K562 (cell line): ENCODE measurements at regions not wholly inside any gene's neighbourhood (a gene's known extent, or its start where the extent isn't known, plus 50 kb on each side); places are given as distances from the start of the nearest gene placed in this dataset.

ENCODE experiments used
- ATAC-seq: fragments of 200-7000 bp; cut with Tn5 transposase; 3 replicates; pipeline ENCODE4 v1.9.1; 2020; ENCODE audit warnings: moderate library complexity
- BruUV-seq: library from RNA; stranded (reverse); fragments of 400-500 nt; replicated peaks from 2 replicates; lab custom pipeline; 2021; lab: Mats Ljungman, UMichigan
- CTCF ChIA-PET: fragments of 300-600 bp; formaldehyde crosslinking; extraction: SDS; loops from one replicate; lab custom pipeline; 2021; ENCODE audit warnings: low intra/inter-chr PET ratio; lab: Yijun Ruan, JAX
- POLR2A ChIA-PET: fragments of 300-600, 350-650 bp; sonication (Branson Sonifier 250); formaldehyde crosslinking; extraction: SDS; loops from one replicate; lab custom pipeline; 2021; ENCODE audit warnings: antibody characterized with exemption, inconsistent platforms; lab: Yijun Ruan, JAX
- DNase-seq, 4 experiments: peaks; one replicate each; pipeline versions ENCODE4 v3.0.0 to v3.0.0-alpha.2; 2011 to 2018; ENCODE audit warnings: low spot score in 3 of 4, mixed read lengths in 3 of 4; ENCODE audit errors: extremely low read depth in 1 of 4
- FAIRE-seq: peaks from 2 replicates; lab custom pipeline; 2011; peaks lifted over from hg19 to GRCh38; lab: Jason Lieb, UNC
- H2AFZ ChIP-seq: 2 replicates; pipeline ENCODE4 v1.6.0; 2011; ENCODE audit warnings: low read depth, low read length, control low read depth, inconsistent platforms
- H3K27ac ChIP-seq: fragments of 200-600 bp; 3 replicates; pipeline ENCODE4 v1.8.0; 2011; ENCODE audit warnings: low read depth, mild to moderate bottlenecking, control low read depth, inconsistent platforms, low read length, moderate library complexity, mixed read lengths; ENCODE audit errors: extremely low read depth
- H3K27me3 ChIP-seq, 2 experiments: fragments of 300-600 bp in 1 of 2; 2 replicates in 1 of 2; 3 replicates in 1 of 2; pipeline versions ENCODE4 v1.6.0 to v1.8.0; 2011; ENCODE audit warnings: inconsistent platforms in 2 of 2, low read length in 2 of 2, mild to moderate bottlenecking in 1 of 2, mixed read lengths in 1 of 2, moderate library complexity in 1 of 2; ENCODE audit not compliant: control insufficient read depth in 2 of 2, insufficient read depth in 2 of 2
- H3K36me3 ChIP-seq: fragments of 300-600 bp; 3 replicates; pipeline ENCODE4 v1.8.0; 2011; ENCODE audit warnings: mild to moderate bottlenecking, low read length, inconsistent platforms; ENCODE audit not compliant: control insufficient read depth, insufficient read depth
- H3K4me1 ChIP-seq, 2 experiments: fragments of 200-600 bp in 1 of 2; replicated peaks in 1 of 2; 2 replicates in 1 of 2; 3 replicates in 1 of 2; pipeline versions ENCODE4 v1.5.1 to v1.8.0; 2011; ENCODE audit warnings: inconsistent platforms in 2 of 2, low read length in 2 of 2, mild to moderate bottlenecking in 1 of 2, mixed read lengths in 1 of 2, moderate library complexity in 1 of 2; ENCODE audit not compliant: control insufficient read depth in 2 of 2, insufficient read depth in 2 of 2
- H3K4me2 ChIP-seq: 2 replicates; pipeline ENCODE4 v1.6.1; 2011; ENCODE audit warnings: low read length, control low read depth, inconsistent platforms, mixed read lengths; ENCODE audit not compliant: insufficient read depth
- H3K4me3 ChIP-seq: fragments of 200-600 bp; sonication (generic), shearing (Covaris generic); 2 replicates; pipeline ENCODE4 v1.5.1; 2016; ENCODE audit warnings: control low read depth, inconsistent platforms
- H3K79me2 ChIP-seq: fragments of 200-600 bp; 3 replicates; pipeline ENCODE4 v1.8.0; 2011; ENCODE audit warnings: low read length, inconsistent platforms; ENCODE audit not compliant: control insufficient read depth, insufficient read depth
- H3K9ac ChIP-seq, 2 experiments: 2 replicates each; pipeline versions ENCODE4 v1.6.0 to v1.6.1; 2011; ENCODE audit warnings: low read depth in 2 of 2, low read length in 2 of 2, control low read depth in 1 of 2, inconsistent platforms in 1 of 2, mild to moderate bottlenecking in 1 of 2, mixed read lengths in 1 of 2; ENCODE audit not compliant: insufficient read depth in 1 of 2
- H3K9me1 ChIP-seq: one replicate; pipeline ENCODE4 v1.6.0; 2011; ENCODE audit warnings: inconsistent platforms, mild to moderate bottlenecking, low read length, moderate library complexity; ENCODE audit not compliant: control insufficient read depth, insufficient read depth
- H3K9me3 ChIP-seq: replicated peaks from 2 replicates; pipeline ENCODE4 v1.5.1; 2011; ENCODE audit warnings: low read depth, low read length, inconsistent platforms; ENCODE audit not compliant: control insufficient read depth, insufficient read depth
- H4K20me1 ChIP-seq: replicated peaks from 2 replicates; pipeline ENCODE4 v1.6.1; 2011; ENCODE audit warnings: low read length, inconsistent platforms, mixed read lengths; ENCODE audit not compliant: control insufficient read depth, insufficient read depth
- ETS1 ChIP-seq: conservative IDR thresholded peaks from 2 replicates; pipeline ENCODE4 v1.6.1; 2011; ENCODE audit warnings: low read depth, mild to moderate bottlenecking, low read length; ENCODE audit not compliant: control insufficient read depth
- EZH2 ChIP-seq: IDR thresholded peaks from 2 replicates; pipeline ENCODE4 v1.6.1; 2012; ENCODE audit warnings: low read depth, mild to moderate bottlenecking, inconsistent platforms, low read length, borderline replicate concordance
- GTF2F1 ChIP-seq: IDR thresholded peaks from 2 replicates; pipeline ENCODE4 v1.6.1; 2011; ENCODE audit warnings: low read depth, low read length, improper control_type of control experiment
- ILK ChIP-seq: fragments of 450-650 bp; IDR thresholded peaks from 2 replicates; pipeline ENCODE4 v1.6.1; 2016; ENCODE audit warnings: missing genetic modification characterization, low read depth, mild to moderate bottlenecking, missing compliant biosample characterization, moderate library complexity, borderline replicate concordance
- NR2C2 ChIP-seq, 2 experiments: fragments of 200-800 bp in 1 of 2; sonication (Bioruptor generic) in 1 of 2; sonication (generic) in 1 of 2; formaldehyde crosslinking in 1 of 2; IDR thresholded peaks; 2 replicates each; pipeline versions ENCODE4 v1.6.1 to v1.8.0; 2016 to 2022; ENCODE audit warnings: mild to moderate bottlenecking in 1 of 2, missing compliant biosample characterization in 1 of 2, missing genetic modification characterization in 1 of 2, missing genetic modification reagents in 1 of 2
- RBFOX2 ChIP-seq: fragments of 200-400 bp; formaldehyde crosslinking; IDR thresholded peaks from 2 replicates; pipeline ENCODE4 v1.6.1; 2017; ENCODE audit warnings: low read depth, mild to moderate bottlenecking, low read length, moderate library complexity
- SMARCE1 ChIP-seq: fragments of 450-650 bp; IDR thresholded peaks from 2 replicates; pipeline ENCODE4 v1.7.1; 2016; ENCODE audit warnings: mild to moderate bottlenecking
- ZC3H8 ChIP-seq: fragments of 450-650 bp; IDR thresholded peaks from 2 replicates; pipeline ENCODE4 v1.6.1; 2017
- ZFX ChIP-seq: sonication (generic); formaldehyde crosslinking; IDR thresholded peaks from 2 replicates; pipeline ENCODE4 v1.8.0; 2022; ENCODE audit warnings: mild to moderate bottlenecking, missing genetic modification reagents, moderate library complexity
- ZNF212 ChIP-seq: fragments of 450-650 bp; formaldehyde crosslinking; IDR thresholded peaks from 2 replicates; pipeline ENCODE4 v1.4.0; 2020; ENCODE audit warnings: mild to moderate bottlenecking
- ZNF785 ChIP-seq: fragments of 250-450 bp; sonication (Bioruptor Pico); IDR thresholded peaks from 2 replicates; pipeline ENCODE4 v1.4.0; 2020; ENCODE audit warnings: mild to moderate bottlenecking
- WGBS: fragments of 100-300 bp; shearing (Covaris generic); methylation state at CpG from one replicate; pipeline ENCODE4 v1.1.6; 2016; ENCODE audit warnings: low coverage, mixed read lengths; ENCODE audit not compliant: insufficient coverage; ENCODE audit errors: missing lambda C conversion rate; 5-methylcytosine and 5-hydroxymethylcytosine counted together
- in situ Hi-C: fragments of 300-500 bp; cut with MboI; formaldehyde crosslinking; loops from 4 replicates; pipeline ENCODE4 v1.15.0; 2018; ENCODE audit warnings: inconsistent platforms, mixed read lengths
- intact Hi-C: fragments of 100-400 bp; cut with micrococcal nuclease; formaldehyde crosslinking; loops from 2 replicates; pipeline ENCODE4 v1.14.2; 2022
- TF ChIP-seq, protein P1 (sequence below), 2 experiments: fragments of 450-650 bp; IDR thresholded peaks; 2 replicates each; pipeline ENCODE4 v1.6.1; 2016; ENCODE audit warnings: mild to moderate bottlenecking in 2 of 2, borderline replicate concordance in 1 of 2, low read depth in 1 of 2, moderate library complexity in 1 of 2

- Histone ChIP-seq H2AFZ (no peak overlapping the region), H3K9me3 (no peaks in the 10 kb centered on the region), H3K79me2 (no peaks in the 10 kb centered on the region), H3K9ac (no peak overlapping the region), H3K4me1 (no peaks in the 10 kb centered on the region), H3K27ac (no peak overlapping the region), H3K4me3 (no peak overlapping the region), H3K4me2 (no peak overlapping the region), H3K27me3 (no peaks in the 10 kb centered on the region), H4K20me1 (no peaks in the 10 kb centered on the region), H3K36me3 (no peaks in the 10 kb centered on the region), H3K9me1 (no peaks in the 10 kb centered on the region)
- no TSS peak for BruUV-seq
- no peak for FAIRE-seq
- WGBS: 0% methylated on average over 4 of the region's 4 CpGs
- in situ Hi-C loops: loop anchor here (25.0 kb wide), 1 partner anchor 1269 kb away; the partner anchor contains the start of gene ISL1
- ChIA-PET POLR2A (interaction anchor here (0.8 kb wide), 1 partner anchor 18 kb away, joined by 3 read pairs; no protein-coding TSS in a partner anchor), CTCF (interaction anchor here (0.6 to 1.3 kb wide), 3 partner anchors 9 to 1698 kb away, joined by 3 to 7 read pairs (median 3); no protein-coding TSS in a partner anchor)
- ATAC-seq: no peak
- no peak for DNase-seq
- intact Hi-C loops: loop anchor here (1.0 to 5.0 kb wide), 2 partner anchors 1274 to 1693 kb away; partner anchors contain the start of gene ISL1
- TF ChIP-seq SMARCE1 (no peak), EZH2 (no peak), ZC3H8 (no peak), ZNF785 (CRISPR knock-in tag) (no peak), ZNF212 (no peak), NR2C2 (CRISPR knock-in tag; IDR thresholded peaks at IDR 0.05) (no peak), NR2C2 (tag; IDR thresholded peaks at IDR 0.05) (no peak), GTF2F1 (no peak), ETS1 (no peak), ILK (tag) (no peak), RBFOX2 (no peak), ZFX (CRISPR knock-in tag) (no peak)
- TF ChIP-seq, protein P1, sequence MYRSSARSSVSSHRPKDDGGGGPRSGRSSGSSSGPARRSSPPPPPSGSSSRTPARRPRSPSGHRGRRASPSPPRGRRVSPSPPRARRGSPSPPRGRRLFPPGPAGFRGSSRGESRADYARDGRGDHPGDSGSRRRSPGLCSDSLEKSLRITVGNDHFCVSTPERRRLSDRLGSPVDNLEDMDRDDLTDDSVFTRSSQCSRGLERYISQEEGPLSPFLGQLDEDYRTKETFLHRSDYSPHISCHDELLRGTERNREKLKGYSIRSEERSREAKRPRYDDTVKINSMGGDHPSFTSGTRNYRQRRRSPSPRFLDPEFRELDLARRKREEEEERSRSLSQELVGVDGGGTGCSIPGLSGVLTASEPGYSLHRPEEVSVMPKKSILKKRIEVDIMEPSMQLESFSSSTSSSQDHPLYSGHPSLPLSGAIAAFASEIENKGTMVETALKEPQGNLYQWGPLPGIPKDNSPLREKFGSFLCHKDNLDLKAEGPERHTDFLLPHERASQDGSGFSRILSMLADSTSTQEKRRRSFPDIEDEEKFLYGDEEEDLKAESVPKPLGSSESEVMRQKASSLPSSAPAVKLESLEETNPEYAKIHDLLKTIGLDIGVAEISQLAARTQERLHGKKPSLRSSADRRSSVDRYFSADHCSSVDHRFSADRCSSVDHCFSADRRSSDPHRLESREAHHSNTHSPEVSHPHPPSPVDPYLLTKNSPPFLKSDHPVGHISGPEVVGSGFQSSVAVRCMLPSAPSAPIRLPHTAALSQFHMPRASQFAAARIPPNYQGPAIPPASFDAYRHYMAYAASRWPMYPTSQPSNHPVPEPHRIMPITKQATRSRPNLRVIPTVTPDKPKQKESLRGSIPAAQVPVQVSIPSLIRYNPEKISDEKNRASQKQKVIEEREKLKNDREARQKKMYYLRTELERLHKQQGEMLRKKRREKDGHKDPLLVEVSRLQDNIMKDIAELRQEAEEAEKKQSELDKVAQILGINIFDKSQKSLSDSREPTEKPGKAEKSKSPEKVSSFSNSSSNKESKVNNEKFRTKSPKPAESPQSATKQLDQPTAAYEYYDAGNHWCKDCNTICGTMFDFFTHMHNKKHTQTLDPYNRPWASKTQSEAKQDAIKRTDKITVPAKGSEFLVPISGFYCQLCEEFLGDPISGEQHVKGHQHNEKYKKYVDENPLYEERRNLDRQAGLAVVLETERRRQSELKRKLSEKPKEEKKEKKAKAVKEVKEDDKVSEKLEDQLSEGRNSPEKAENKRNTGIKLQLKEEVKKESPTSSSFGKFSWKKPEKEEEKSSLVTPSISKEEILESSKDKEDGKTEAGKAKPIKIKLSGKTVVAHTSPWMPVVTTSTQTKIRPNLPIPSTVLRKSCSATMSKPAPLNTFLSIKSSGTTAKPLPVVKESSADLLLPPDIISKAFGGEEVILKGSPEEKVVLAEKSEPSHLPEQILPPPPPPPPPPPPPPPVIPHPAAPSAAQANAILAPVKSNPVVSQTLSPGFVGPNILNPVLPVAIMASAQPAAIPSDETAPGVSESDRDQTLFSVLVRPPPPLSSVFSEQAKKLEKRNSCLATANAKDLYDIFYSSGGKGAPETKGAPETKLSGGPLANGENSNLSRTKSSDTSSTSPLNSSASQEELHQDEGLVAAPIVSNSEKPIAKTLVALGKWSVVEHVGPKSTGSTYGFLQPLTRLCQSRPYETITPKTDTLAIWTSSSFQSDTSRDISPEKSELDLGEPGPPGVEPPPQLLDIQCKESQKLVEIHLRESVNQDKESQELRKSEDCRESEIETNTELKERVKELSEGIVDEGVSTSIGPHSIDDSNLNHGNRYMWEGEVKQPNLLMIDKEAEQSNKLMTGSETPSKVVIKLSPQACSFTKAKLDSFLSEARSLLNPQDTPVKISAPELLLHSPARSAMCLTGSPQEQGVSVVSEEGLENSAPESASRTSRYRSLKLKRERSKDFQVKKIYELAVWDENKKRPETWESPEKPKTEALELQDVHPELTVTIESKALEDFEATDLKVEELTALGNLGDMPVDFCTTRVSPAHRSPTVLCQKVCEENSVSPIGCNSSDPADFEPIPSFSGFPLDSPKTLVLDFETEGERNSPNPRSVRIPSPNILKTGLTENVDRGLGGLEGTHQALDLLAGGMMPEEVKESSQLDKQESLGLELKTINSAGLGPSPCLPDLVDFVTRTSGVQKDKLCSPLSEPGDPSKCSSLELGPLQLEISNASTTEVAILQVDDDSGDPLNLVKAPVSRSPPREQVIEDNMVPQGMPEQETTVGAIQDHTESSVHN (IDR thresholded peaks at IDR 0.05; ENCODE audit: borderline replicate concordance in 1 of 2, low read depth in 1 of 2): no peak
These were observed 131.0 kb upstream of the ITGA1 start for GRCh38 chr5:52656569-52657246.
